GM18909 (cell line): ENCODE measurements at regions not wholly inside any gene's neighbourhood (a gene's known extent, or its start where the extent isn't known, plus 50 kb on each side); places are given as distances from the start of the nearest gene placed in this dataset.
"Not testable (repeated sequence)": the region's sequence is repeated elsewhere in the genome, so short reads cannot be mapped to it uniquely, and the experiment has no call there.

ENCODE experiments used
- ATAC-seq: cut with Tn5 transposase; IDR thresholded peaks from one replicate; pipeline ENCODE4 v1.9.1; 2021; ENCODE audit warnings: mild to moderate bottlenecking; ENCODE audit not compliant: unreplicated experiment, poor library complexity

GRCh38 chr3:178119608-178120295, 416.5 kb upstream of the KCNMB2 start:
- ATAC-seq = not testable (repeated sequence)

DNA sequence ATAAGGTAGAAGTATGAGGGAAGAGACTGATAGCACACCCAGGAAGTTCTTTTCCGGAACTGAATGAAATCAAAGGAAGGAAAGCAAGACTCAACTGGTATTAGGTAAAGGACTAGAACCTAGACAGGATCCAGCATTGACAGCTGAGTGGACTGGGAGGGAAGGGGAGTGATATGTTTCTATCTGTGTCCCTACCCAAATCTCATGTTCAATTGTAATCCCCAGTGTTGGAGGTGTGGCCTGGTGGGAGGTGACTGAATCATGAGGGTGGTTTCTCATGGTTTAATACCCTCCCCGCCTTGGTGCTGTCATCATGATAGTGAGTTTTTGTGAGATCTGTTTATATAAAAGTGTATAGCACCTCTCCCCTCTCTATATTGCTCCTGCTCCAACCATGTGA, 415.9 kb upstream of the KCNMB2 start:
- no peak for ATAC-seq

- ATAC-seq = no peak
Measured at GRCh38 chr3:178126686-178127085, 409.6 kb upstream of the KCNMB2 start.

DNA sequence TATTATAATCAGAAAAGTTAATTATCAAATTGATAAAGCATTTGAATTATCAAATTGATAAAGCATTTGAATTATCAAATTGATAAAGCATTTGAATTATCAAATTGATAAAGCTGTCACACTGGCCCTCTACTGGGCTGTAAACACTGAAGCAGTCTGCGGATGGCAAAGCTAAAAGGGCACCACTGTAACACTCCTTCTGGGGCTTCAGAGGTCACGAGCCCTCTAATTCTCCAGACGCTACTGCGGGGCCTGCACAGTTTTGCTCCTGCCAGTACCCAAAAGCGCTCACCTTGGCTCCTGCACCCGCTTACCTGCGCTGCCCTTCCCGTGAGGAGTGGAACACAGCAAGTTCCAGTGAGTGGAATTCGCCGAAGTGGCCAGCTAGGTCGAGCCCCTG, 409.0 kb upstream of the KCNMB2 start:
- no peak for ATAC-seq

- ATAC-seq = no peak
Measured at GRCh38 chr3:178129109-178129508, 407.1 kb upstream of the KCNMB2 start.

GRCh38 chr3:178131801-178132200, 404.4 kb upstream of the KCNMB2 start:
- no peak for ATAC-seq

DNA sequence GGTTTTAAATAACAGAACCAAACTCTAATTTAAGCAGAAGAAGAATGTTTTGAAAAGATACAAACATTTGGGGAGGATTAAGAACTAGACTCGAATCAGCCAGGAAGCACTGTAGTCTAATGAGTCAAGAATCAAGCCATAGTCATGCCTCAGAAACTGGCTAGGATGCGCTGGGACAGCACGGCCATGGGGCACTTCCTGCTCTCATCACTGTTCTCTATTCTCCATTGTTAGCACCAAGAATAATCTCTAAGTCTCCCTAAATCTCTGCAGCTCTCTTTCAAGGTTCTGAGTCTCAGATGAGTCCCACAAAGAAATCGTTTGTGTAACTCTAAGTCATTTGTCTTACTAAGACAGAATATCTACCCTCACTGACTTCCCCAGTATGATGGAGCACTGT, 399.0 kb upstream of the KCNMB2 start:
- ATAC-seq = no peak

GRCh38 chr3:178137831-178138230, 398.4 kb upstream of the KCNMB2 start:
- ATAC-seq = no peak

- no peak for ATAC-seq
Measured at GRCh38 chr3:178139116-178139515, 397.1 kb upstream of the KCNMB2 start.

GRCh38 chr3:178140531-178141304, 395.5 kb upstream of the KCNMB2 start:
- ATAC-seq = no peak

GRCh38 chr3:178141305-178141684, 394.9 kb upstream of the KCNMB2 start:
- not testable (repeated sequence) for ATAC-seq

GRCh38 chr3:178146406-178146831, 389.8 kb upstream of the KCNMB2 start:
- no peak for ATAC-seq

DNA sequence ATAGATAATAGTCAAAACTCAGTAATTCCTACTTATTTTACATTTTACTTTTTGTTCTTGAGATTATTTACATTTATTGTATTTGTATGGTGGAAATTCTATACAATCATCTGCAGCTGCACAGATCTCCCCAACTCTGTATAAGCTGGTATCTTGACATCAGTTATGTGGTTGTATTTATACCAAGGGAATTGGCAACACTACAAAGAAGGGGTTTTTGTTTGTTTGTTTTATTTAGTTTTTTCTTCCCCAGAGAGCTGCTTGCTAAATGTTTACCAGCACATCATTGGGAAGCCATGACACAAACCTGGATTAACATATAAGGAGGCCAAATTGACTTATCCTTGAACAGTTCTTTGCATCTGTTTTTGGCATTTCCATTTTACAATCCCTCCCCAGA, 389.2 kb upstream of the KCNMB2 start:
- ATAC-seq = no peak

GRCh38 chr3:178152031-178152806, 384.0 kb upstream of the KCNMB2 start:
- no peak for ATAC-seq

GRCh38 chr3:178152988-178153387, 383.2 kb upstream of the KCNMB2 start:
- ATAC-seq = no peak

GRCh38 chr3:178155521-178155920, 380.7 kb upstream of the KCNMB2 start:
- ATAC-seq = no peak

- ATAC-seq = no peak
Measured at GRCh38 chr3:178156301-178156700, 379.9 kb upstream of the KCNMB2 start.

DNA sequence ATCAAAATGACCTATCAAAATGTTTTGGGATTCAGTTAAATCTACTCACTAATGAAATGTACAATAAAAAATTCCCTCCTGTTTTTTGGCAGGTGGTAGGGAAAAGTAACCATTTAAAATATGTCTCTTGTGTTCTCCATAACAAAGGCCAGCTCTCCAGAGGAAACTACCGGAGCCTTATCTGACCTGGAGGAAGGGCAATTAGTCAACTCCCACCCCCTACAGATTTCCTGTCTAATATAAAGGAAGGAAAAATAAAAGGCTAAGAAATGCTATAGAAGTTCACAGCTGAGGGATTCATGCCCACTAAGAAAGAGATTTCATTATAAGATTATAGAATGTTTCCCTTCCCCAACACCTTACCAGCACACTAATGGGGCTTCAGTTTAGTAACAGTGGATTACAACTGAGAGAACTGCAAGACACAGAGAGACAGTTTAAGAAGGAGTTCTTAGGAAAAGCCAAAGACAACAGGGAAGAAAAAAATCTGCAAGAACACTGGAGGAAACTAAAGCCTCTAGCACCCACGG, 376.5 kb upstream of the KCNMB2 start:
- ATAC-seq = no peak

GRCh38 chr3:178169421-178169820, 366.8 kb upstream of the KCNMB2 start:
- ATAC-seq = no peak

GRCh38 chr3:178170698-178171535, 365.3 kb upstream of the KCNMB2 start:
- ATAC-seq = no peak
